22Rv1 (cell line): ENCODE measurements at regions not wholly inside any gene's neighbourhood (a gene's known extent, or its start where the extent isn't known, plus 50 kb on each side); places are given as distances from the start of the nearest gene placed in this dataset.

Source experiments
- H3K27ac ChIP-seq: fragments of 450-650 bp; 2 replicates; pipeline ENCODE4 v1.5.1; 2017
- CTCF ChIP-seq: fragments of 450-650 bp; IDR thresholded peaks from 2 replicates; pipeline ENCODE4 v1.5.1; 2017; ENCODE audit warnings: mild to moderate bottlenecking
- ZFX ChIP-seq: fragments of 450-650 bp; IDR thresholded peaks from 2 replicates; pipeline ENCODE4 v1.6.1; 2017; ENCODE audit warnings: antibody characterized with exemption, borderline replicate concordance

- TF ChIP-seq ZFX, result no peak
- TF ChIP-seq CTCF, result no peak
- no peak overlapping the region; the same call in 1 of the 2 replicates for H3K27ac ChIP-seq
Observed at GRCh38 chr2:226680719-226681118, 118.9 kb downstream of the IRS1 start.

GRCh38 chr2:226679389-226680065 lies 120.1 kb downstream of the IRS1 start:
- no peak for TF ChIP-seq CTCF
- H3K27ac ChIP-seq, result peak overlapping the region; percentile 17; the same call in 1 of the 2 replicates

- TF ChIP-seq ZFX (no peak), CTCF (no peak)
- H3K27ac ChIP-seq, result peak overlapping the region; percentile 97
Observed at GRCh38 chr2:226678422-226678821, 121.2 kb downstream of the IRS1 start.

- TF ChIP-seq ZFX (no peak), CTCF (no peak)
- peak overlapping the region; percentile 97 for H3K27ac ChIP-seq
Observed at GRCh38 chr2:226677080-226677479, 122.5 kb downstream of the IRS1 start.

- H3K27ac ChIP-seq, result peak overlapping the region; percentile 97
- no peak for TF ChIP-seq ZFX
- no peak for TF ChIP-seq CTCF
Observed at GRCh38 chr2:226676618-226677017, 123.0 kb downstream of the IRS1 start.

- peak overlapping the region; percentile 44 for H3K27ac ChIP-seq
- TF ChIP-seq ZFX (no peak), CTCF (no peak)
Observed at GRCh38 chr2:226674123-226674522, 125.5 kb downstream of the IRS1 start.

- peak overlapping the region; percentile 44 for H3K27ac ChIP-seq
- TF ChIP-seq ZFX, result no peak
- no peak for TF ChIP-seq CTCF
Observed at GRCh38 chr2:226673314-226673723, 126.3 kb downstream of the IRS1 start.
